ENCODE measurements at regions not wholly inside any gene's neighbourhood (a gene's known extent, or its start where the extent isn't known, plus 50 kb on each side); places are given as distances from the start of the nearest gene placed in this dataset.

DNA sequence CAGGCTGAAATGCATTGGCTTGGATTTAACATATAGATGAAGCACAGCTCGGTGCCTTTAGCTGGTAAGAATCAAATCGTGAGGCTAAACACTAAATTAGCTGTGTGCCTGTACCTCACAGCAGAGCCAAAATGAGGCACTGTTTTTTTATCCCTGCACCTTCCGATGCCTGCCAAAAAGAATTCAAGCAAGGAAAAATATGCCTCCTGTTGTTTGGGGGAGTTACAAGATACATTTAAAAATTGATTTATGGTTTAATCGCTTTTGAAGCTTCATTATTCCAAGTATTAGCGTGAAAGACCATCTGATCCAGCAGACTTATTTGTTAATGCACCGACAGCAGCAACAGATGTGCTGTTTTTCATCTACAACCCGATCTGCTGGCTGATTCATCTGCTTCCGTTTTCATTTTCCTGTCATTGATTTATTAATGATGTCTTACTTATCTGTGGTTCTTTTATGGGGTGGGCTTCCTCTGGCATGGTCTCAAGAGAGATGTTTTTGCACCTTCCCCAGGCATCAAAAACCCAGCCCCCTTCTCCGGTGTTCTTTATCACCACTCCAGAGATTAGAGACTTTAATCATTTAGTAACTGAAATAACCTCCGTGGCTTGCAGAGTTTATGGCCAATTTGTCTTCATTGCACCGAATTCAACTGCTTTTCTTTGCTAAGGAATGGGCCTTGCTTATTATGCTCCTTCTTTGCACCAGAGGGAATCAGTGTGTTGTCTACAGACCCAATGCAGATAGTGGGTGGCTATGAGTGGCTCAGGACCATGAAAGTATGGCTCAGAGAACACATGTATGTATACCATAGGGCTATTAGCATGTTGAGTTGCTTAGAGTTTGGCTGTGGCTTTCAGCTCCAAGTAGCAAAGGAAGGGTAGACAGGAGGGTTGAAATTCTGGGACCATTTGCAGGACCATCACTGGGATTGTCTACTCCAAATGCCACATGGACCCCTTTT, 166.8 kb upstream of the TMEM260 start:
- TF ChIP-seq, protein P1, sequence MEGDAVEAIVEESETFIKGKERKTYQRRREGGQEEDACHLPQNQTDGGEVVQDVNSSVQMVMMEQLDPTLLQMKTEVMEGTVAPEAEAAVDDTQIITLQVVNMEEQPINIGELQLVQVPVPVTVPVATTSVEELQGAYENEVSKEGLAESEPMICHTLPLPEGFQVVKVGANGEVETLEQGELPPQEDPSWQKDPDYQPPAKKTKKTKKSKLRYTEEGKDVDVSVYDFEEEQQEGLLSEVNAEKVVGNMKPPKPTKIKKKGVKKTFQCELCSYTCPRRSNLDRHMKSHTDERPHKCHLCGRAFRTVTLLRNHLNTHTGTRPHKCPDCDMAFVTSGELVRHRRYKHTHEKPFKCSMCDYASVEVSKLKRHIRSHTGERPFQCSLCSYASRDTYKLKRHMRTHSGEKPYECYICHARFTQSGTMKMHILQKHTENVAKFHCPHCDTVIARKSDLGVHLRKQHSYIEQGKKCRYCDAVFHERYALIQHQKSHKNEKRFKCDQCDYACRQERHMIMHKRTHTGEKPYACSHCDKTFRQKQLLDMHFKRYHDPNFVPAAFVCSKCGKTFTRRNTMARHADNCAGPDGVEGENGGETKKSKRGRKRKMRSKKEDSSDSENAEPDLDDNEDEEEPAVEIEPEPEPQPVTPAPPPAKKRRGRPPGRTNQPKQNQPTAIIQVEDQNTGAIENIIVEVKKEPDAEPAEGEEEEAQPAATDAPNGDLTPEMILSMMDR (IDR thresholded peaks at IDR 0.05; ENCODE audit: borderline replicate concordance, extremely low read depth, low read length, poor library complexity, severe bottlenecking) = no peak
- TF ChIP-seq EZH2 (IDR thresholded peaks at IDR 0.05; ENCODE audit: borderline replicate concordance, low read depth, low read length, severe bottlenecking) = no peak

All from DND-41 (cell line).